Islet of Langerhans (tissue), 1 donor: ENCODE measurements at regions not wholly inside any gene's neighbourhood (a gene's known extent, or its start where the extent isn't known, plus 50 kb on each side); places are given as distances from the start of the nearest gene placed in this dataset.
"Not testable (repeated sequence)": the region's sequence is repeated elsewhere in the genome, so short reads cannot be mapped to it uniquely, and the experiment has no call there.

Experiments used
- FAIRE-seq: peaks from one replicate; lab custom pipeline; 2011; peaks lifted over from hg19 to GRCh38; lab: Jason Lieb, UNC

GRCh38 chr3:166060789-166061479, 223.7 kb upstream of the BCHE start:
- no peak for FAIRE-seq

- FAIRE-seq: no peak
Measured at GRCh38 chr3:166052440-166052839, 215.2 kb upstream of the BCHE start.

GRCh38 chr3:166029507-166029906, 192.3 kb upstream of the BCHE start:
- no peak for FAIRE-seq

- peak; percentile 96 for FAIRE-seq
Measured at GRCh38 chr3:166013073-166013679, 176.0 kb upstream of the BCHE start.

GRCh38 chr3:166011771-166012170, 174.5 kb upstream of the BCHE start:
- FAIRE-seq: no peak

- FAIRE-seq: no peak
Measured at GRCh38 chr3:166005126-166005525, 167.9 kb upstream of the BCHE start.

GRCh38 chr3:165994293-165994692, 157.1 kb upstream of the BCHE start:
- no peak for FAIRE-seq

GRCh38 chr3:165984589-165984988, 147.4 kb upstream of the BCHE start:
- FAIRE-seq: no peak

- FAIRE-seq: no peak
Measured at GRCh38 chr3:165983284-165983683, 146.1 kb upstream of the BCHE start.

GRCh38 chr3:165981318-165981717, 144.1 kb upstream of the BCHE start:
- no peak for FAIRE-seq

- not testable (repeated sequence) for FAIRE-seq
Measured at GRCh38 chr3:165960825-165961224, 123.6 kb upstream of the BCHE start.

GRCh38 chr3:165954171-165954570, 116.9 kb upstream of the BCHE start:
- no peak for FAIRE-seq

- no peak for FAIRE-seq
Measured at GRCh38 chr3:165946360-165946759, 109.1 kb upstream of the BCHE start.

GRCh38 chr3:165938986-165939540, 101.8 kb upstream of the BCHE start:
- FAIRE-seq: no peak

GRCh38 chr3:165936081-165936480, 98.9 kb upstream of the BCHE start:
- FAIRE-seq: not testable (repeated sequence)

- not testable (repeated sequence) for FAIRE-seq
Measured at GRCh38 chr3:165924301-165924791, 87.1 kb upstream of the BCHE start.

- FAIRE-seq: no peak
Measured at GRCh38 chr3:165920984-165921383, 83.8 kb upstream of the BCHE start.

GRCh38 chr3:165919284-165919683, 82.1 kb upstream of the BCHE start:
- no peak for FAIRE-seq

- FAIRE-seq: no peak
Measured at GRCh38 chr3:165918657-165918979, 81.4 kb upstream of the BCHE start.

GRCh38 chr3:165917938-165918656, 80.9 kb upstream of the BCHE start:
- not testable (repeated sequence) for FAIRE-seq

GRCh38 chr3:165915104-165915503, 77.9 kb upstream of the BCHE start:
- not testable (repeated sequence) for FAIRE-seq

- no peak for FAIRE-seq
Measured at GRCh38 chr3:165903885-165904630, 66.8 kb upstream of the BCHE start.
